Activated CD4-positive, alpha-beta T cell treated with anti-CD3 and anti-CD28 coated beads, Interleukin-2, Interleukin-4, amounts not matched to agents 100 ng/mL and 50 ng/mL, durations not matched to agents 16 hours and 8 hours (primary cell): ENCODE measurements at regions not wholly inside any gene's neighbourhood (a gene's known extent, or its start where the extent isn't known, plus 50 kb on each side); places are given as distances from the start of the nearest gene placed in this dataset.

Experiments
- DNase-seq: peaks from one replicate; pipeline ENCODE4 v3.0.0-alpha.2; 2020; ENCODE audit warnings: low spot score

DNA sequence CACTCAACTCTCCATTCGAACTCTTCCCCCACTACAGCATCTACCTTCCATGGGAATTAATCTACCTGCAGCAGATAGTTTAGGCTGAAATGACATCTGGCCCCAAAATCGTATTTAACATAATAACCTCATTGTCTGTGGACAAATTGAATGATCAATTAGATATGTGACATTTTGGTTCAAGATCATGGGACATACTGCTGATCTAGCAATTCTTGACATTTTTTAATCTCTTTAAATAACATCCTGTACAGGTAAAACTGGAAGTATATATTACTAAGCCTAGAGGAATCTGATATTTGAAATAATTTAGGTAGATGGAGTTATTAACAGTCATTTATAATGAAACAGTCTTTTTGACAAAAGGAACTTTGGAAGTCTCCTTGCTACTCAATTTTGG is 702.5 kb downstream of the NLGN4X start:
- DNase-seq: no peak

- no peak for DNase-seq
Measured at GRCh38 chrX:5490786-5491563, 737.7 kb downstream of the NLGN4X start.

DNA sequence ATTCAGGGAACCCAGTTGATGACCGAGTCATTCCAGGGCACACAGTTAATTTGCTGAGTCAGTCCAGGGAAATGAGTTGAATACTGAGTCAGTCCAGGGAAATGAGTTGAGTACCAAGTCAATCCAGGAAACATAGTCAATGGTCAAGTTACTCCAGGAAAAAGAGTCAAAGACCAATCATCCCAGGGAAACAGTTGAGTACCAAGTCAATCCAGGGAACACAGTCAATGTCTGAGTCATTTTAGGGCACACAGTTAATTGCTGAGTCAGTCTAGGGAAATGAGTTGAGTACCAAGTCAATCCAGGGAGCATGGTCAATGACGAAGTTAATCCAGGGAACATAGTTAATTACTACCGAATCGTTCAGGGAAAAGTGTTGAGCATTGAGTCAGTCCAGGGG is 754.4 kb downstream of the NLGN4X start:
- DNase-seq: no peak

DNA sequence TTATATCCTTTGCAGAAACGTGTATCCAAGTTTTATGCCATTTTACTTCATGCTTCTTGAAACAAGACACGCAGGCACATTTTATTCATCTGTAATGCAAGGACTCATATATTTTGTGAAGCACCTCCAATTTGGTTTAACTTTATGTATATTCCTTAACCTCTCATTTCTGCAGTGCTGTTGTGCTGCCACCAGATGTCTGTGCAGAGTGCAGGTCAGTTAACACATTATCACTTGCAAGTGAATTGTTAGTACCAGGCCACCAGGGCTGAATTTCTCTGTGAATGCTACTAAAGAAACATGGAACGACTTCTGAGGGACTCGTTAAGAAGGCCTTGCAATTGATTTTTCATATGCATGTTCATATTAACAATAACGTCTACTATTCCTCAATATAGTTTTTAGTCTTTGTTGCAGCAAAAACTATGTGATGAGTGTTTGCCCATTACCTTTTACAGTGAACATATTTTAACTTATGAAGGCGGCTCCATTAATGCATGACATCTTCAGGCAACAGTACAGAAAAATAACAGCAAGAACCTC is 770.3 kb downstream of the NLGN4X start:
- no peak for DNase-seq

GRCh38 chrX:5449323-5449722 is 779.3 kb downstream of the NLGN4X start:
- no peak for DNase-seq

DNA sequence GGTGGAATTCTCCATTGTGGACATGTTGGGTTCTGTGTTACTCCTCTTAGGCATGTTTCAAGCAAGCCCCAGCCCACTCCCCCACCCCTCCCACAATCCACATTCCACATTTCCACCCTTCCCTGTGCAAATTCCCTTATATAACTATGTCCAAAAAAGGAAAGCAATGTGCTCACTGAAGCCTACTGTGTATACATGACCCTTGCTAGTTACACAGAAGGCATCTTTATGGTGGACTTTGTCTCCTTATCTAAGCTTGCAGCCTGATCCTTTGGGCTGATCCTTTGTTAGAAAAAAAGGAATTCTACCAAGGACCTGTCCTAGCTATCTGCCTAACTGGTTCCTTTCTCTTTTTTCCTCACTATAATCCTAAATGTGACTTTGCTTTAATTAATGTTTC is 796.8 kb downstream of the NLGN4X start:
- DNase-seq: no peak

DNA sequence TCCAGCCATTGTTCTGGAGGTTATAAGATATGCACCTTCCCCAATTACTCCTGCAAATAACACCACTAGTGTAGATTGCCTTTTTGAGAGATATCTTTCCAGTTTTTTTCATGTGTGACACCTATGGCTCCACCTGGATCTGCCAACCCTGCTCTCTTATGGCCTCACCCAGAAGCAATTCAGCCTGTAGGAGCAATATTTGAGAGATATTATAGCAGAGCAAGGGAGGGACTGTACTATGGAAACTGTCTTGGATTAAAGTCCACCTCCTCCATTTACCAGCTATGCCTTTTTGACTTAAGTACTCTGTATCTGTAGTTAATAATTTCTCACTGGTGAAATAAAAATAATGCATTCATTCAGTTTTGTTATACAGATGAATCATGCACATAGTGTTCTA is 803.5 kb downstream of the NLGN4X start:
- DNase-seq: no peak

DNA sequence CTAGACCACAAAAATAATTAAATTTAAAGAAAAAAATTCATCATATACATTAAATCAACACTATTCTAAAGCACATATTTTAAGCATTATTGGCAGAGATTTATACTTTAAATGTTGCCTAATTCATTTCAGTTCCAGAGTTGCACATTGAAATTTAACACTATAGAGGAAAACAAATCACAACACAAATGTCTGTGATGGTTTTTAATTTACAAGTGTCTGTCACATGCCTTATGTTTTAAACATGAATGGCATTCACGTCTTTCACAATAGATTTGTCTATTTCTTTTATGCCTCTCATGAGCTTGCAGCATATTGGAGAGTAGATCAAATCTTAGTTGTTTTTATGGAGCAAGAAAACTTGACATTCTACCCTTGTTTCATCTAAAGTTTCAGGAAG is 811.3 kb downstream of the NLGN4X start:
- DNase-seq: no peak

DNA sequence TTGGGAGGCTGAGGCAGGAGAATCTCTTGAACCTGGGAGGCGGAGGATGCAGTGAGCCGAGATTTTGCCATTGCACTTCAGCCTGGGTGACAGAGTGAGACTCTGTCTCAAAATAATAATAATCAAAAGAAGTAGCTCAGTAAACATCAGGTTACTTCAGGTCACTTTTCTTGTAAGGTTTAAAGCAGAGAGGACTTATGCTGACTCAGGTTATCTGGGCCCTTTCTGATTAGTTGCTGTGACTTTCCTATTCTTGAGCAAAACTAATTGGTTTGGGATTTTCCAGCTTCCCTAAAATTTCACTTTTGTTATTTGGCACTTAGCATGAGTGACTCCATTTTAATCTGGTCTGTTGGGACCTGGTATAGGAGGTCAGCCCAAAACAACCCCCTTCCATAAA is 812.9 kb downstream of the NLGN4X start:
- no peak for DNase-seq

GRCh38 chrX:5409106-5409505 is 819.6 kb downstream of the NLGN4X start:
- no peak for DNase-seq

DNA sequence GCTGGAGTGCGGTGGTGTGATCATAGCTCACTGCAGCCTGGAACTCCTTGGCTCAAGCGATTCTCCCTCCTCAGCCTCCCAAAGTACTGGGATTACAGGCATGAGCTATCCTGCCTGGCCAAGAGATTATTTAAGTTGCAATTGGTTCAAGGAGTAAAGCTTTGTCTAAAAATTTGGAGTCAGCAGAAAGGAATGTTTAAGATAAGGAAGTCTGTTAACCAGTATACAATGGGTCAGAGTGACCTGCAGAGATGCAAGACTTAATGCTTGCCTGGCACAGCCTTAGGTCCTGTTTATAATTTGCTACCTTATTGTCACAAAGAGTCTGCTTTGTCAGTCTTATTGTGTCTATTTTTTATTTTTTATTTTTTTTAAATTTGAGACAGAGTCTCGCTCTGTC is 826.2 kb downstream of the NLGN4X start:
- DNase-seq: no peak

DNA sequence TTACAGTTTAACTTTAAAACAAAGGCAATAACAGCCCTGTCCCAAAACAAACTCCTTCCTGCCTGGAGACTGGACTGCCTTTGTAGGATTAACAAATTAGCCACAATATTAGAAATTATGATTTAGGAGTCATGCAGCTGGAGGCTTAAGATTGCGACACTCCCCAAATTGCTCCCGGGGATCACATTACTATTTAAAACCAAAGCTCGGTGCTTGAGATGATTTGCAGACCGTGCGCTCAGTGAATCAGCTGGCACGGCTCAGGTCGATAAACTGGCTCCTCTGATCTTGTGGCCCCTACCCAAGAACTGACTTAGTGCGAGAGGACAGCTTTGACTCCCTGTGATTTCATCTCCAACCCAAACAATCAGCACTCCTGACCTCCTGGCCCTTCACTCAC is 829.3 kb downstream of the NLGN4X start:
- no peak for DNase-seq

DNA sequence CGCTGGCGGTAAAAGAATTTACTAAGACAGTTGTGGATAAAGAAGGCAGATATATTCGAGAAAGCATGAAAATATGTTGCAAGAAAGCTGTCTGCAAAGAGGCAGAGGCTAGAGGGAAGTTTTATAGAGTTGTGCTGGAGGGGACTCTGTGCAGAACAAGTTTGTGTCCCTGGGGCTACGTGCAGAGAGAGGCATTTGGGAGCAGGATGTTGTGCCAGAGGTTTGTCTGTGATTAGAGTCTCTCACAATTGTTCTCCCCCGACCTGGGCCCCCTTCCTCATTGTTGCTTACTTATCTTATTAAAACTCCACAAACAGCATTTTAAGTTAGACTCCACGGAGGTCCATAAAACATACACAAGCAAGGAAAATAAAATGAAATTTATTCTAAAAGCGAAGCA is 831.3 kb downstream of the NLGN4X start:
- no peak for DNase-seq

DNA sequence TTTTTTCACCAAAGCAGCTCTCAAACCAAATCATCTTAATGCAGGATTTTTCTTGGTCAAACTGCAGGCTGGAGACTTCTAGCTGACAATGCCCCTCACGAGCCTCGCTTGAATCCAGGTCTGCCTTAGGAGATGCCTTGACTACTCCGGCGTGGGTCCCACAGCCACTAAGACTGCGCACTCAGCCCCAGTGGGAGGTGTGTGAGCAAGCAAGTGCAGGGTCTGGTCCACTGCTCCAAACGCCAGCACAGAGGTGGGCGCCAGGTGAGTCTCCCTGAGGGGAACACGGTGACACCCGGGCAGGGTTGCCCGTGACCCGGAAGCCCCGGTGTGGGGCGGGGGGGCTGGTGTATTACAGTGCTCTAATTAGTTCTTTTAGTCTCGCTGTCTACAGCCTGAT is 838.3 kb downstream of the NLGN4X start:
- DNase-seq: no peak

GRCh38 chrX:5388087-5388486 is 840.6 kb downstream of the NLGN4X start:
- no peak for DNase-seq

DNA sequence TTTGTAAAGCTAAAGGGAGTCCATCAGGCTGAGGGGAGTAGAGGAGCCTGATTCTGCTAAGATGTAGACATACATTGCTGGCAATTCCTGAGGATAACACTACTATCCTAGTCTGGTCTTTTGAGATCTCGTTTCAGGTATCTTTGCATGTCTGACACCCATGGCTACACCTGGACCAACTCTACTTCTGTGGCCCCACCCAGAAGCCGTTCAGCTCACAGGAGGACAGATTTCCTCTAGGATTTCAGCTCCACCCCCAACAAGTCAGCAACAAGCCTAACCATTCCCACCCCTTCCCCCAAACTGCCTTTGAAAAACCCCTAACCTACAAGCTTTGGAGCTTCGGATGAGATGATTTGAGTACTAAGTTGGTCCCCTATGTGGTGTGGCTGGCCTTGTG is 848.2 kb downstream of the NLGN4X start:
- DNase-seq: no peak

GRCh38 chrX:5341902-5342301 is 886.8 kb downstream of the NLGN4X start:
- no peak for DNase-seq

DNA sequence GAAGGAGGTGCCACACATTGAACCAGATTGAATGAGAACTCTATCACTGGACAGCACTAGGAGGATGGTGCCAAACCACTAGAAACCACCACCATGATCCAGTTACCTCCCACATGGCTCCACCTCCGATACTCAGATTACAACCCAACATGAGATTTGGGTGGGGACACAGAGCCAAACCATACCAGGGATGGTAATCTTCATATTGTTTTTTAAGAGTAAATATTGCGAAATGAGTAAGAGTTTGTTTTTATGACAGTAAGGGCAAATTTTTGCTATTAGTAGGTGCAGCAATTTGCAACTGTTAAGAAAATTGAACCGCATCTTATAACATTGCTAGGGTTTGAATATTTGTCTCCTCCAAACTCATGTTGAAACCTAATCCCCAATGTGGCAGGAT is 891.5 kb downstream of the NLGN4X start:
- no peak for DNase-seq

DNA sequence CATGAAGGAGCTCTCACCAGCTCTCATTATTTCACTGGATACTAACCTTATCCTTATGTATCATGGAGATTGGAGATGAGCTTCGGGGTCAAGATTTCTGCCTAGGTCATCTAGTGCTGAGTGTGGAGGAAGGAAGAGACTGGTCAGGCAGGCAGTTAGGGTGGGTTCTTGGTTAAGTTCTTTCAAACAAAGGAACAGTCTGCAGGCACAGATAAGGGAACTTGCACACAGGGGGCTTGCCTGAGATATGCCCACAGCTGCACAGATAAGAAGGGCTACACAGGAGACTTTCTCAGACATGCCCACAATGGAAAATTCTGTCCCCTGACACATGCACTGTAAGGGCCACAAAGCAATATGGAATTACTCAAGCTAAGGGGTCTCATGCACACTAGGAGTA is 904.1 kb downstream of the NLGN4X start:
- no peak for DNase-seq

GRCh38 chrX:5314148-5314547 is 914.5 kb downstream of the NLGN4X start:
- no peak for DNase-seq

DNA sequence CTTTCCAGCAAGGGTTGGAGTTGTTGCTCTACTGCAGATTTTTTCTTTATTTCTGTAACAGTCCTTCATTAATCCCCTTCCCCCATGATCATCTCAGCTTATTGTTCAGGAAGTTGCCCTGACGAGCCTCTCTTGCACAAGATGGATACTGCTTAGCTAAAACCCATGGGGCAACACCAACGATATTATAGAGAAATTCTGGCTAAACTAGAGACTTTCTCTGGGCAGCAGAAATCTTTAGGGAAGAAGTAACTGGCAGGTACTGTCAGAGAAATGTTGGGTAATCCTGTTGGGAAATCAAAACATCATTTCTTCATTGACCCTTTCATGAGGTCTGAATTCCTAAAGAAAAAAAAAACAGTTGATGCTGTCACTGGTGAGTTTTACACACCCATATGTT is 921.3 kb downstream of the NLGN4X start:
- no peak for DNase-seq

GRCh38 chrX:5306654-5307121 is 922.0 kb downstream of the NLGN4X start:
- peak; percentile 1 for DNase-seq

DNA sequence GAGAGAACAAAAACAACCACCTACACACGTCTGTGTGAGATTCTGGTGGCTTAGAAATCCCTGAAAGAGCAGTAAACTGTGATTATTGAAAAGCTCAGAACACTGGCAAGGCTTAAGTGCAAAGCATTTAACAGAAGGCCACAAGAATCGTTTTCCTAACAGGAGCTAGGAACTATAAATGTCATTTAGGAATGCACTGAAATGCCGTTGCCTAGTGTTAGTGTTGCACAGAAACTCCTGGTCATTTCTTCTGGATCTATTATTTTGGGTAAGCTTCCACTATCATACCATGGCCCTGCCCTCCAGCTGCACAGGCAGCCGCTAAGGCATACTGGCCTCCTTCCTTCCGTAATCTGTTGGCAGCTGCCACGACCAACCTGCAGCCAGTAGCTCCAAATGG is 923.2 kb downstream of the NLGN4X start:
- DNase-seq: no peak

DNA sequence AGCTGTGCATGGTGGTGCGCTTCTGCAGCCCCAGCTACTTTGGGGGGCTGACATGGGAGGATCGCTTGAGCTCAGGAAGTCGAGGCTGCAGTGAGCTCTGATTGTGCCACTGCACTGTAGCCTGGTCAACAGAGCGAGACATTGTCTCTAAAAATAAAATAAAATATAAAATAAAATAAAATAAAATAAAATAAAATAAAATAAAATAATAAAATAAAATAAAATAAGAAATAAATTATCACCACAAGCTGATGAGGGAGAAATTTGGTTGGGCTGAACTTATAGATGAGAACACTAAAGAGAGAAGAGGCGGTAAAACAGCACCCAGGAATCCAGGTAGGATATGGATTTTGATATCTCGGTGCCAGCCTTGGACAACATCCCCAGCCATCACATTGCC is 933.7 kb downstream of the NLGN4X start:
- no peak for DNase-seq
